OCI-LY3 (cell line): ENCODE measurements at regions not wholly inside any gene's neighbourhood (a gene's known extent, or its start where the extent isn't known, plus 50 kb on each side); places are given as distances from the start of the nearest gene placed in this dataset.

ENCODE experiments used
- CTCF ChIP-seq: fragments of 200-600, 300-600 bp; sonication (generic); IDR thresholded peaks from 2 replicates; pipeline ENCODE4 v1.5.1; 2014; ENCODE audit warnings: antibody characterized with exemption, low read length, low read depth
- EZH2phosphoT487 ChIP-seq: fragments of 200-600 bp; shearing (Covaris generic); IDR thresholded peaks from 2 replicates; pipeline ENCODE4 v1.6.1; 2018; ENCODE audit warnings: antibody characterized with exemption, mixed run types, low read depth

- TF ChIP-seq CTCF, result no peak
- no peak for TF ChIP-seq EZH2phosphoT487
These were observed 263.7 kb upstream of the MAF start for GRCh38 chr16:79864032-79864780.
